ENCODE measurements at regions not wholly inside any gene's neighbourhood (a gene's known extent, or its start where the extent isn't known, plus 50 kb on each side); places are given as distances from the start of the nearest gene placed in this dataset.

- peaks cover 7% of the 10 kb centered on the region for H3K9me3 Mint-ChIP-seq
- CTCF ChIA-PET: no interaction called here
Measured at GRCh38 chr12:38541849-38542248, 225.3 kb downstream of the ALG10B start.

GRCh38 chr12:38543151-38543550 lies 226.6 kb downstream of the ALG10B start:
- Mint-ChIP-seq H3K4me3 (no peak overlapping the region), H3K27ac (no peak overlapping the region), H3K4me1 (ENCODE audit: low read depth) (no peaks in the 10 kb centered on the region), H3K36me3 (ENCODE audit: low read depth) (no peaks in the 10 kb centered on the region), H3K9me3 (peaks cover 13% of the 10 kb centered on the region), H3K27me3 (ENCODE audit: low read depth) (no peaks in the 10 kb centered on the region)
- no peak for DNase-seq
- CTCF ChIA-PET: no interaction called here
- intact Hi-C loops (cut with micrococcal nuclease): no loop called here

More at GRCh38 chr12:38541849-38542248, 225.3 kb downstream of the ALG10B start:
- Mint-ChIP-seq H3K4me1 (ENCODE audit: low read depth) (no peaks in the 10 kb centered on the region), H3K4me3 (no peak overlapping the region), H3K27me3 (ENCODE audit: low read depth) (no peaks in the 10 kb centered on the region), H3K27ac (no peak overlapping the region), H3K36me3 (ENCODE audit: low read depth) (no peaks in the 10 kb centered on the region)
- intact Hi-C loops (cut with micrococcal nuclease): no loop called here
- no peak for DNase-seq

- Mint-ChIP-seq H3K27me3 (ENCODE audit: low read depth) (no peaks in the 10 kb centered on the region), H3K36me3 (ENCODE audit: low read depth) (no peaks in the 10 kb centered on the region), H3K4me1 (ENCODE audit: low read depth) (no peaks in the 10 kb centered on the region), H3K4me3 (no peak overlapping the region), H3K9me3 (peaks cover 15% of the 10 kb centered on the region), H3K27ac (no peak overlapping the region)
- no peak for DNase-seq
- CTCF ChIA-PET: interaction anchor here (1.3 kb wide), 1 partner anchor 15 kb away, joined by 3 read pairs; no protein-coding TSS in a partner anchor
- intact Hi-C loops (cut with micrococcal nuclease): no loop called here
Measured at GRCh38 chr12:38544330-38545066, 227.9 kb downstream of the ALG10B start.

GRCh38 chr12:38547586-38547985 lies 231.0 kb downstream of the ALG10B start:
- Mint-ChIP-seq H3K27me3 (ENCODE audit: low read depth) (no peaks in the 10 kb centered on the region), H3K4me1 (ENCODE audit: low read depth) (no peaks in the 10 kb centered on the region), H3K4me3 (no peak overlapping the region), H3K9me3 (peaks cover 14% of the 10 kb centered on the region), H3K36me3 (ENCODE audit: low read depth) (no peaks in the 10 kb centered on the region), H3K27ac (no peak overlapping the region)
- intact Hi-C loops (cut with micrococcal nuclease): no loop called here
- CTCF ChIA-PET: no interaction called here
- DNase-seq: no peak

GRCh38 chr12:38555620-38556591 lies 239.3 kb downstream of the ALG10B start:
- DNase-seq: no peak
- H3K4me3 Mint-ChIP-seq: no peak overlapping the region
- no peak overlapping the region for H3K27ac Mint-ChIP-seq
- H3K4me1 Mint-ChIP-seq (ENCODE audit: low read depth): no peaks in the 10 kb centered on the region
- intact Hi-C loops (cut with micrococcal nuclease): no loop called here
- H3K36me3 Mint-ChIP-seq (ENCODE audit: low read depth): no peaks in the 10 kb centered on the region
- no peaks in the 10 kb centered on the region for H3K27me3 Mint-ChIP-seq (ENCODE audit: low read depth)
- CTCF ChIA-PET: no interaction called here
- peaks cover 7% of the 10 kb centered on the region for H3K9me3 Mint-ChIP-seq

- H3K4me1 Mint-ChIP-seq (ENCODE audit: low read depth): no peaks in the 10 kb centered on the region
- no peak overlapping the region for H3K4me3 Mint-ChIP-seq
- H3K27ac Mint-ChIP-seq: no peak overlapping the region
- no peaks in the 10 kb centered on the region for H3K27me3 Mint-ChIP-seq (ENCODE audit: low read depth)
- intact Hi-C loops (cut with micrococcal nuclease): no loop called here
- peaks cover 9% of the 10 kb centered on the region for H3K9me3 Mint-ChIP-seq
- CTCF ChIA-PET: no interaction called here
- no peaks in the 10 kb centered on the region for H3K36me3 Mint-ChIP-seq (ENCODE audit: low read depth)
- no peak for DNase-seq
Measured at GRCh38 chr12:38556647-38557046, 240.1 kb downstream of the ALG10B start.

DNA sequence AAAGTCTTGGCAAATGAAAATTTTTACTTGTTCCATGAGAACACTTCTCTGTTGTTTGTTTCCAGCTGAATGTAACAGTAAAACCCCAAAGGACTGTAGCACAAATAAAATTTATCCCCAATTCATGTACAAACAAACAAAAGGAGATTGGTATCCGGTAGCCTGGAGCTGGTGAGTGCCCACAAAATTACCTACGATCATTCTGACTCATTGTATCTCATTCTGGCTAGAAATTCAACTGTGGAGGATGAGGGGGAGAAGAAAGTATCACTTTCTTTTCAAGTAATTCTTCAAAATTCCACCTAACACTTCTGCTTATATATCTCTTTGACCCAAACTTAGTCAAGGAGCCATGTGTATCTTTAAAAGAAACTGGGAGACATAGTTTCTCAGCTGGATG lies 268.5 kb downstream of the ALG10B start:
- H3K4me3 Mint-ChIP-seq: no peak overlapping the region
- H3K36me3 Mint-ChIP-seq (ENCODE audit: low read depth): no peaks in the 10 kb centered on the region
- intact Hi-C loops (cut with micrococcal nuclease): no loop called here
- peaks cover 4% of the 10 kb centered on the region for H3K9me3 Mint-ChIP-seq
- no peaks in the 10 kb centered on the region for H3K4me1 Mint-ChIP-seq (ENCODE audit: low read depth)
- no peak overlapping the region for H3K27ac Mint-ChIP-seq
- CTCF ChIA-PET: no interaction called here
- no peak for DNase-seq
- no peaks in the 10 kb centered on the region for H3K27me3 Mint-ChIP-seq (ENCODE audit: low read depth)

DNA sequence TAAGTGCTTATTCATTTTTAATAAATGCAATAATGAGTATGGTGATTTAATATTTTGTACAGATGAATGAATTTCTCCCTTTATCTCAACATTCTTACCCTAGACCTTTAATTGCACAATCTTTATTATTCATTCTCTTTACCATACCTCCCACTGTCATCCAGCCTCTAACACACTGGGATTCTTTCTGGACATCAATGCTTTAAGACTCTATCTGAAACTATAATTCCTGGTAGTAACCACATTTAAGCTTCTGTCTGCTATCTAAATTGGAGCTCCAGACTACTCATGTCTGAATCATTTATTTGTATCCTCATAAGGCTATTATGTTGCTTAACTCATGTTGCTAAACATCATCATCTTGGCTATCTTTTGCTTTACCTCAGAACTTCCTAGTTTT lies 270.2 kb downstream of the ALG10B start:
- Mint-ChIP-seq H3K4me1 (ENCODE audit: low read depth) (no peaks in the 10 kb centered on the region), H3K4me3 (no peak overlapping the region), H3K9me3 (peaks cover 4% of the 10 kb centered on the region), H3K27me3 (ENCODE audit: low read depth) (no peaks in the 10 kb centered on the region), H3K36me3 (ENCODE audit: low read depth) (no peaks in the 10 kb centered on the region), H3K27ac (no peak overlapping the region)
- CTCF ChIA-PET: no interaction called here
- no peak for DNase-seq
- intact Hi-C loops (cut with micrococcal nuclease): no loop called here

DNA sequence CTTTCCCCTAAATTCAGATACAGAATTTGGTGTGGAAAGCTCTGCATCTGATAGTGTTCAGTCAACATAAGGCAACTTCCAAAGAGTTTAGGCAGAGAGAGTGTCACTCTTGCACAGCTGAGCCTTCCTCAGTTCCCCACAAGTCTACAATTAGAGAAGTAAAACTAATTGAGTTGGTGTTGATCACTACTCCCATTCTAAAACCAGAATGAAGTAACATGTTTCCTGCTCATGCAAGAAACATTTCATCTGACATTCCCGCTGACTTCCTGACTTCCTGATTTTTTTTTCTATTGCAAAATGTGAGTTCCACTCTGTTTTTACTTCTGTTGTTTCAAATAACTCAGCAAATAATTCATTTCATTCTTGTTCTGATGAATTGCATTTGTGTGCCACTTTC lies 271.0 kb downstream of the ALG10B start:
- Mint-ChIP-seq H3K9me3 (peaks cover 4% of the 10 kb centered on the region), H3K4me3 (no peak overlapping the region), H3K27me3 (ENCODE audit: low read depth) (no peaks in the 10 kb centered on the region), H3K36me3 (ENCODE audit: low read depth) (no peaks in the 10 kb centered on the region), H3K4me1 (ENCODE audit: low read depth) (no peaks in the 10 kb centered on the region), H3K27ac (no peak overlapping the region)
- DNase-seq: no peak
- CTCF ChIA-PET: no interaction called here
- intact Hi-C loops (cut with micrococcal nuclease): no loop called here

DNA sequence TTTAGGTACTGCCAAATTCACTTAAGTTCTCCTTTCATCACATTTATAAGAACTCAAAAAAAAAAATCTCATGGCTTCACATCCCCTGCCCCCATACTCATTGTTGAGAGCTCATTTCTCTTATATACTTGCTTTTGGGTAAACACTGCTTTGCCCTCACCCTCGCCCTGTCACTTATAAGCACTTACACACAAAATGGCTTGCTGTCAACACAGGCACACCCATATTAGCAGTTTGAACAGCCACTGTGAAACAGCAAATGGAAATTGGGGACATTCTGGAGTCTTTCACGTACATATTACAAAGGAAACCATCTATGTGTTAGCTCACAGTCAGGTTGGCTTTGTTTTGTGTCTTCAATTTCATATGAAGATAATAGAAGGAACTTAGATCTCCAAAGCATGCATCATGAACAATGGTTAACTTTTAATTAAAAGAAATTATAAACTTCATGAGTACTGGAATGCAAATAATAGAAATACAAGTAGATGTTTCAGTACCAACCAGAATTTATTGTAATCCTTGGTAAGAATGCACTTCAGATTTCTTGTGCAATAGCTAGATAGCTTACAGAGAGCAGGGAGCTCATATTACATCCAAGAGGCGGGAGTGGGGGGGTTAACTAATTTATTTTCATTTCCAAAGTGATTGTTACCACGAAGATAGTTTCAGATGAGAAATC lies 272.2 kb downstream of the ALG10B start:
- peaks cover 2% of the 10 kb centered on the region for H3K9me3 Mint-ChIP-seq
- H3K4me3 Mint-ChIP-seq: no peak overlapping the region
- intact Hi-C loops (cut with micrococcal nuclease): no loop called here
- no peaks in the 10 kb centered on the region for H3K36me3 Mint-ChIP-seq (ENCODE audit: low read depth)
- DNase-seq: no peak
- H3K4me1 Mint-ChIP-seq (ENCODE audit: low read depth): no peaks in the 10 kb centered on the region
- H3K27me3 Mint-ChIP-seq (ENCODE audit: low read depth): no peaks in the 10 kb centered on the region
- no peak overlapping the region for H3K27ac Mint-ChIP-seq
- CTCF ChIA-PET: no interaction called here

DNA sequence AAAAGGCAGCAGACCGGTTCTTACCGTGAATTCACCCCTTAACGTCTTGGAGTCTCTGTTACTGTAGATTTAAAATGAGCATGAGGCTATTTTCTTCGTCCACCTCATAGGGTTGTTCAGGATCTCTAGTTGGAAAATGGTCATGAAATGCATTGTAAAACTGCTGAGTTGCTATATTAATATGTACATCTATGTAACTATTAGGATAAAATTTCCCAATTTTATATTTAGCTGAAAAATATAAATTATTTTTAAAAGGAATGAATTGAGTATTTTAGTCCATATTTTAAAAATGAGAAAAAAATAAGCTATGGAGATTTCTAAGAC lies 272.7 kb downstream of the ALG10B start:
- no peak for DNase-seq
- no peaks in the 10 kb centered on the region for H3K4me1 Mint-ChIP-seq (ENCODE audit: low read depth)
- H3K27ac Mint-ChIP-seq: no peak overlapping the region
- no peaks in the 10 kb centered on the region for H3K36me3 Mint-ChIP-seq (ENCODE audit: low read depth)
- H3K27me3 Mint-ChIP-seq (ENCODE audit: low read depth): no peaks in the 10 kb centered on the region
- intact Hi-C loops (cut with micrococcal nuclease): no loop called here
- H3K4me3 Mint-ChIP-seq: no peak overlapping the region
- CTCF ChIA-PET: no interaction called here
- H3K9me3 Mint-ChIP-seq: peaks cover 2% of the 10 kb centered on the region

DNA sequence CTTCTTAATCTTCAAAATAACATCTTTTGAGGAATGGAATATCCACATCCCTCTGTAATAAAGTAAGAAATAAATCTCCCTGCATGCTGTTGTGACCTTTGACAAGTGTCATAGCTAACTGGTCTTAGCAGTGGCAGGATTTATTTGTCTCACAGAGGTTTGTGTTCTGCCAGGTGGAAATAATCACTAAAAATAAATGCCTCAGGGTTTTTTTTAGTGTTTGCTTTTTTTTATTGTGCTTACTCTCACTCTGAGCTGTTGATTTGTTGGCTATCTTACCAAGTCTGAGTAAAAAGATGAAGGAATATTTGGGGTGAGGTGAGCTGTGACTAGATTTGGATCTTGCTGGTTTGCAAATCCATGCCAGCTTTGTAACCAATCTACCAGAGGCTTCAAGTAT lies 285.4 kb downstream of the ALG10B start:
- no peak for DNase-seq
- intact Hi-C loops (cut with micrococcal nuclease): no loop called here
- Mint-ChIP-seq H3K36me3 (ENCODE audit: low read depth) (no peaks in the 10 kb centered on the region), H3K4me3 (no peak overlapping the region), H3K27ac (no peak overlapping the region), H3K27me3 (ENCODE audit: low read depth) (no peaks in the 10 kb centered on the region), H3K4me1 (ENCODE audit: low read depth) (no peaks in the 10 kb centered on the region), H3K9me3 (peaks cover 8% of the 10 kb centered on the region)
- CTCF ChIA-PET: no interaction called here
